OCI-LY7 (cell line): ENCODE measurements at regions not wholly inside any gene's neighbourhood (a gene's known extent, or its start where the extent isn't known, plus 50 kb on each side); places are given as distances from the start of the nearest gene placed in this dataset.

Experiments
- BruUV-seq: library from RNA; stranded (reverse); fragments of 400-500 nt; replicated peaks from 2 replicates; lab custom pipeline; 2021; lab: Mats Ljungman, UMichigan
- CTCF ChIA-PET: fragments of 300-600 bp; sonication (Branson Sonifier 250); formaldehyde crosslinking; loops from one replicate; lab custom pipeline; 2022; ENCODE audit warnings: antibody characterized with exemption; ENCODE audit not compliant: unreplicated experiment; lab: Charles Lee
- POLR2A ChIA-PET: fragments of 300-600 bp; sonication (Branson Sonifier 250); formaldehyde crosslinking; loops from one replicate; lab custom pipeline; 2022; ENCODE audit warnings: antibody characterized with exemption; lab: Charles Lee
- DNase-seq: peaks from one replicate; pipeline ENCODE4 v3.0.0-alpha.2; 2015; ENCODE audit warnings: low spot score
- H2AFZ ChIP-seq: fragments of 200-600 bp; sonication (generic), shearing (Covaris generic); 2 replicates; pipeline ENCODE4 v1.6.1; 2014; ENCODE audit warnings: mild to moderate bottlenecking, antibody characterized with exemption, low read length, moderate library complexity
- H3K27ac ChIP-seq: fragments of 200-600 bp; sonication (generic); 2 replicates; pipeline ENCODE4 v1.5.1; 2014; ENCODE audit warnings: mixed run types, low read depth, mild to moderate bottlenecking, moderate library complexity, low read length, inconsistent platforms; ENCODE audit not compliant: poor library complexity, severe bottlenecking
- H3K36me3 ChIP-seq: fragments of 200-600 bp; sonication (generic); 2 replicates; pipeline ENCODE4 v1.6.1; 2014; ENCODE audit warnings: mild to moderate bottlenecking, antibody characterized with exemption, low read length, moderate library complexity, mixed read lengths; ENCODE audit not compliant: insufficient read depth
- H3K4me1 ChIP-seq: fragments of 200-600 bp; sonication (generic); 2 replicates; pipeline ENCODE4 v1.5.1; 2014; ENCODE audit warnings: mild to moderate bottlenecking, low read length; ENCODE audit not compliant: insufficient read depth, poor library complexity, severe bottlenecking
- H3K4me2 ChIP-seq: fragments of 200-600 bp; sonication (generic); 2 replicates; pipeline ENCODE4 v1.6.1; 2014; ENCODE audit warnings: mild to moderate bottlenecking, low read length
- H3K4me3 ChIP-seq: fragments of 200-600 bp; sonication (generic); 2 replicates; pipeline ENCODE4 v1.5.1; 2014; ENCODE audit warnings: mild to moderate bottlenecking, low read depth, low read length; ENCODE audit not compliant: poor library complexity, severe bottlenecking
- H3K79me2 ChIP-seq: fragments of 200-600 bp; sonication (generic); 2 replicates; pipeline ENCODE4 v1.6.1; 2016; ENCODE audit warnings: low read depth, mild to moderate bottlenecking, low read length, moderate library complexity, mixed read lengths; ENCODE audit not compliant: insufficient read depth
- H3K9me2 ChIP-seq: fragments of 200-600 bp; sonication (generic); 2 replicates; pipeline ENCODE4 v1.6.1; 2016; ENCODE audit warnings: mild to moderate bottlenecking, low read length, mixed read lengths; ENCODE audit not compliant: insufficient read depth
- H3K9me3 ChIP-seq: fragments of 200-600 bp; sonication (generic); 2 replicates; pipeline ENCODE4 v1.6.1; 2014; ENCODE audit warnings: mild to moderate bottlenecking, mixed run types, low read length, mixed read lengths
- H4K20me1 ChIP-seq: fragments of 200-600 bp; sonication (generic); 2 replicates; pipeline ENCODE4 v1.6.1; 2014; ENCODE audit warnings: mild to moderate bottlenecking, antibody characterized with exemption, low read length, moderate library complexity, mixed read lengths; ENCODE audit not compliant: insufficient read depth
- CTCF ChIP-seq: fragments of 200-600 bp; sonication (generic); conservative IDR thresholded peaks from 2 replicates; pipeline ENCODE4 v1.5.1; 2014; ENCODE audit warnings: mild to moderate bottlenecking, antibody characterized with exemption, low read length, moderate library complexity, mixed read lengths
- EZH2phosphoT487 ChIP-seq: fragments of 200-600 bp; sonication (generic); IDR thresholded peaks from 2 replicates; pipeline ENCODE4 v1.6.1; 2018; ENCODE audit warnings: low read depth, borderline replicate concordance, mild to moderate bottlenecking, mixed run types, antibody characterized with exemption, low read length, moderate library complexity, mixed read lengths
- intact Hi-C: fragments of 100-400 bp; cut with micrococcal nuclease; formaldehyde crosslinking; loops from one replicate; pipeline ENCODE4 v1.10.0; 2022; ENCODE audit not compliant: unreplicated experiment

DNA sequence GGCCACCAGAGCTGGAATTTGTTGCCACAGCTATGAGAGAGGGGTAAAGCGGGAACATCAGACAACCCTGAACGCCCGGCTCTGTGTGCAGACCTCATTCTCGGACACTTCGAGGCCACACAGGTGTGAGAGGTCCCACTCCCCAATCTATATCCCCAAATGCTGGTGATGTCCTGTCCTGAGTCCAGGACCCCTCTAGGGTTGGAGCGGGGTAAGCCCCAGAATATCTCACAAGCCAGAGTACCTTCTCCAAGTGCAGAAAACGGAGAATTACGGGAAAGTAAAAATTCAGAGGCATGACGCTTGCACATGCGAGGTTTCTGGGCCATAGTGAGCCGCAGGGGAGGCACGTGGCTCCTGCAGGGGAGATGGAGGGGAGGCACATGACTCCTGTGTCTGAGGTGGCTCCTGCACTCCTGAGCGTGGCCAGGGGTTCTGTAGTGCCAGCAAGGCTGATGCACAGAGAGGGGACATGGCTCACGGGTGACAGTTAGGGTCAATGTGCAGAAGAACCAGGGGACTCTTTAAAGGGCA lies 248.0 kb downstream of the RBFOX3 start:
- Histone ChIP-seq H3K4me1 (no peaks in the 10 kb centered on the region), H3K4me3 (no peak overlapping the region), H2AFZ (no peak overlapping the region), H3K36me3 (no peaks in the 10 kb centered on the region), H3K4me2 (no peak overlapping the region), H4K20me1 (no peaks in the 10 kb centered on the region), H3K79me2 (no peaks in the 10 kb centered on the region), H3K9me2 (no peaks in the 10 kb centered on the region), H3K27ac (no peak overlapping the region), H3K9me3 (no peaks in the 10 kb centered on the region)
- TF ChIP-seq EZH2phosphoT487 (no peak), CTCF (no peak)
- no TSS peak for BruUV-seq
- CTCF ChIA-PET: no interaction called here
- POLR2A ChIA-PET: no interaction called here
- DNase-seq: no peak
- intact Hi-C loops: no loop called here

DNA sequence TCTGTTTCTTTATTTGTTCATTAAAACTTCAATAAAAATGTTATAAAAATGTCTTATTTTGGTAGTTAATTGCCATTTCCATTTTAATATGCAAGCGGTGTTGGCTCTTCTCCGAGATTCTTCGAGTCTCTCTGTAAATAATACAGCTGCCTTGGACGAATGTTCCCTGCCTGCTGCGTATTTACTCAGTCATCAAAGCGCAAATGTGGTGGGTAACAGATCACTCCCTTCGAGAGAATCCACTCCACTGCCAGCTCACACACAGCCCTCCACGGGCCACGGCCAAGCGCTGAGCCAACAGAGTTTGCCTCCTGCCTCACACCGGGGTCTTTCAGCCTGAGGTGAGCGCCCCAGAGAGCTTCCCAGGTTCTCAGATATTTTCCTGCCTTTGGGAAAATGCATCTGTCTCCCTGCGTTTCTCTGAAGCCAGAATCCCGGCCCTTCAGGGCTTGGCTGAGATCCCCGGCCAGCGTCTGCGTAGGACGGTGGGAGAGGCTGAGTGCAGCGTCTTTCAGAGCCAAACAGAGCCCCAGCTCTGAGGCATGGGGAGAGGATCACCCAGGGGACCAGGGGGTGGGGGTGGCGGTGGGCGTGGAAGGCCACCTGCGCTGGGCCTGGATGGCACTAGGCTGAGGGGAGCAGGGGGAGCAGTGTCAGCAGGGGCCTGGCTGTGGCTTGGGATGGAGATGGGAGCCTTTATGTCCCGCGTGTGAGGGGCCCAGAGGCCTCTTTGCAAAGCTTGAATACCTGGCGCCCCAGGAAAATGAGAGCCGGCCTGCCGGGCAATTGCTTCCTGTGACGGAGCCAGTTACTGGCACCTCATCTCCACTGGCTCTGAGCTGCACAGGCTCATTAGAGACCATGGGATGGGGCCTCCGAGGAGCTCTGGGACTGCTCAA lies 248.7 kb downstream of the RBFOX3 start:
- no peak overlapping the region for H2AFZ ChIP-seq
- no peak overlapping the region for H3K4me3 ChIP-seq
- ChIA-PET CTCF (no interaction called here), POLR2A (no interaction called here)
- H3K79me2 ChIP-seq: no peaks in the 10 kb centered on the region
- no peak overlapping the region for H3K27ac ChIP-seq
- H3K4me2 ChIP-seq: no peak overlapping the region
- no peaks in the 10 kb centered on the region for H4K20me1 ChIP-seq
- BruUV-seq: no TSS peak
- no peaks in the 10 kb centered on the region for H3K9me2 ChIP-seq
- H3K9me3 ChIP-seq: no peaks in the 10 kb centered on the region
- H3K36me3 ChIP-seq: no peaks in the 10 kb centered on the region
- TF ChIP-seq CTCF (no peak), EZH2phosphoT487 (no peak)
- no peaks in the 10 kb centered on the region for H3K4me1 ChIP-seq
- no peak for DNase-seq
- intact Hi-C loops: no loop called here

GRCh38 chr17:79361221-79361734 lies 249.6 kb downstream of the RBFOX3 start:
- intact Hi-C loops: no loop called here
- no peaks in the 10 kb centered on the region for H3K9me3 ChIP-seq
- no peak for DNase-seq
- H3K4me2 ChIP-seq: no peak overlapping the region
- H2AFZ ChIP-seq: no peak overlapping the region
- H3K27ac ChIP-seq: no peak overlapping the region
- ChIA-PET POLR2A (no interaction called here), CTCF (no interaction called here)
- no peaks in the 10 kb centered on the region for H3K4me1 ChIP-seq
- no peaks in the 10 kb centered on the region for H3K9me2 ChIP-seq
- no peaks in the 10 kb centered on the region for H4K20me1 ChIP-seq
- BruUV-seq: no TSS peak
- no peak for TF ChIP-seq EZH2phosphoT487
- no peak for TF ChIP-seq CTCF
- no peaks in the 10 kb centered on the region for H3K79me2 ChIP-seq
- no peak overlapping the region for H3K4me3 ChIP-seq
- H3K36me3 ChIP-seq: no peaks in the 10 kb centered on the region
